ENCODE measurements at regions not wholly inside any gene's neighbourhood (a gene's known extent, or its start where the extent isn't known, plus 50 kb on each side); places are given as distances from the start of the nearest gene placed in this dataset.

- Histone ChIP-seq H3K9ac (ENCODE audit: insufficient read depth, low read length) (no peak overlapping the region), H4K20me1 (ENCODE audit: control insufficient read depth, extremely low read depth, insufficient read depth, low read length) (no peaks in the 10 kb centered on the region), H3K27ac (ENCODE audit: insufficient read depth, low read length) (no peak overlapping the region), H3K36me3 (ENCODE audit: control insufficient read depth, insufficient read depth, low read length) (no peaks in the 10 kb centered on the region), H3K4me3 (replicated peaks in 1 of 4; ENCODE audit: control extremely low read depth in 1 of 4, insufficient read depth in 1 of 4, low read depth in 3 of 4, low read length in 4 of 4) (no peak overlapping the region), H3K79me2 (ENCODE audit: control insufficient read depth, insufficient read depth, low read length) (no peaks in the 10 kb centered on the region), H3K27me3 (ENCODE audit: control insufficient read depth, insufficient read depth, low read length) (no peaks in the 10 kb centered on the region), H2AFZ (ENCODE audit: low read length) (no peak overlapping the region), H3K9me3 (ENCODE audit: control insufficient read depth, insufficient read depth, low read depth, low read length) (no peaks in the 10 kb centered on the region), H3K4me2 (ENCODE audit: extremely low read depth, insufficient read depth, low read length) (no peak overlapping the region), H3K4me1 (ENCODE audit: control insufficient read depth, extremely low read depth, insufficient read depth, low read length) (no peaks in the 10 kb centered on the region)
- no peak for TF ChIP-seq EZH2 (IDR thresholded peaks at IDR 0.05; ENCODE audit: low read length, missing control alignments)
- no peak for TF ChIP-seq CTCF (conservative IDR thresholded peaks at IDR 0.05 in 1 of 2, IDR thresholded peaks at IDR 0.05 in 1 of 2; ENCODE audit: low read depth in 1 of 2, low read length in 2 of 2)
- DNase-seq (ENCODE audit: low read depth in 2 of 2): no peak
These were observed 528.4 kb downstream of the PPARGC1A start for GRCh38 chr4:23361453-23361852.

GRCh38 chr4:23360718-23361117, 529.1 kb downstream of the PPARGC1A start:
- Histone ChIP-seq H3K4me2 (ENCODE audit: extremely low read depth, insufficient read depth, low read length) (no peak overlapping the region), H2AFZ (ENCODE audit: low read length) (no peak overlapping the region), H3K27ac (ENCODE audit: insufficient read depth, low read length) (no peak overlapping the region), H3K9ac (ENCODE audit: insufficient read depth, low read length) (no peak overlapping the region), H3K4me3 (replicated peaks in 1 of 4; ENCODE audit: control extremely low read depth in 1 of 4, insufficient read depth in 1 of 4, low read depth in 3 of 4, low read length in 4 of 4) (no peak overlapping the region), H4K20me1 (ENCODE audit: control insufficient read depth, extremely low read depth, insufficient read depth, low read length) (no peaks in the 10 kb centered on the region), H3K36me3 (ENCODE audit: control insufficient read depth, insufficient read depth, low read length) (no peaks in the 10 kb centered on the region), H3K9me3 (ENCODE audit: control insufficient read depth, insufficient read depth, low read depth, low read length) (no peaks in the 10 kb centered on the region), H3K4me1 (ENCODE audit: control insufficient read depth, extremely low read depth, insufficient read depth, low read length) (no peaks in the 10 kb centered on the region), H3K79me2 (ENCODE audit: control insufficient read depth, insufficient read depth, low read length) (no peaks in the 10 kb centered on the region), H3K27me3 (ENCODE audit: control insufficient read depth, insufficient read depth, low read length) (no peaks in the 10 kb centered on the region)
- TF ChIP-seq CTCF (conservative IDR thresholded peaks at IDR 0.05 in 1 of 2, IDR thresholded peaks at IDR 0.05 in 1 of 2; ENCODE audit: low read depth in 1 of 2, low read length in 2 of 2) (no peak), EZH2 (IDR thresholded peaks at IDR 0.05; ENCODE audit: low read length, missing control alignments) (no peak)
- no peak for DNase-seq (ENCODE audit: low read depth in 2 of 2)

- H3K9me3 ChIP-seq (ENCODE audit: control insufficient read depth, insufficient read depth, low read depth, low read length): no peaks in the 10 kb centered on the region
- no peak overlapping the region for H2AFZ ChIP-seq (ENCODE audit: low read length)
- no peaks in the 10 kb centered on the region for H3K4me1 ChIP-seq (ENCODE audit: control insufficient read depth, extremely low read depth, insufficient read depth, low read length)
- H3K27ac ChIP-seq (ENCODE audit: insufficient read depth, low read length): no peak overlapping the region
- no peaks in the 10 kb centered on the region for H3K27me3 ChIP-seq (ENCODE audit: control insufficient read depth, insufficient read depth, low read length)
- no peak overlapping the region for H3K4me2 ChIP-seq (ENCODE audit: extremely low read depth, insufficient read depth, low read length)
- no peak overlapping the region for H3K4me3 ChIP-seq (replicated peaks in 1 of 4; ENCODE audit: control extremely low read depth in 1 of 4, insufficient read depth in 1 of 4, low read depth in 3 of 4, low read length in 4 of 4)
- DNase-seq (ENCODE audit: low read depth in 2 of 2): peak in 1 of 2 donors; percentile 5
- no peaks in the 10 kb centered on the region for H3K79me2 ChIP-seq (ENCODE audit: control insufficient read depth, insufficient read depth, low read length)
- no peak overlapping the region for H3K9ac ChIP-seq (ENCODE audit: insufficient read depth, low read length)
- H4K20me1 ChIP-seq (ENCODE audit: control insufficient read depth, extremely low read depth, insufficient read depth, low read length): no peaks in the 10 kb centered on the region
- H3K36me3 ChIP-seq (ENCODE audit: control insufficient read depth, insufficient read depth, low read length): no peaks in the 10 kb centered on the region
- TF ChIP-seq CTCF (conservative IDR thresholded peaks at IDR 0.05 in 1 of 2, IDR thresholded peaks at IDR 0.05 in 1 of 2; ENCODE audit: low read depth in 1 of 2, low read length in 2 of 2): no peak
- TF ChIP-seq EZH2 (IDR thresholded peaks at IDR 0.05; ENCODE audit: low read length, missing control alignments): no peak
These were observed 534.6 kb downstream of the PPARGC1A start for GRCh38 chr4:23355258-23355657.

Measured in fibroblast of lung (primary cell).